ENCODE measurements at regions not wholly inside any gene's neighbourhood (a gene's known extent, or its start where the extent isn't known, plus 50 kb on each side); places are given as distances from the start of the nearest gene placed in this dataset.

- H3K4me2 ChIP-seq (ENCODE audit: low read length): no peak overlapping the region
- WGBS (ENCODE audit: extremely low coverage, insufficient coverage, insufficient read length): no CpG with 5 or more reads among the region's 10 CpGs
- DNase-seq: no peak
Measured at GRCh38 chr16:73553941-73554660, 506.2 kb upstream of the ZFHX3 start.

GRCh38 chr16:73549984-73550631 is 502.2 kb upstream of the ZFHX3 start:
- no peak overlapping the region for H2BK120ac ChIP-seq (ENCODE audit: insufficient read depth, low read length, poor library complexity)
- no peaks in the 10 kb centered on the region for H3K27me3 ChIP-seq (ENCODE audit: insufficient read depth, low read length)
- H3K14ac ChIP-seq (ENCODE audit: low read length): peak overlapping the region; percentile 40
- no peaks in the 10 kb centered on the region for H3K79me2 ChIP-seq (ENCODE audit: control insufficient read depth, insufficient read depth, low read length, poor library complexity)
- DNase-seq: no peak
- H3K23ac ChIP-seq (ENCODE audit: low read length): no peak overlapping the region
- H4K12ac ChIP-seq (ENCODE audit: low read depth, low read length): no peak overlapping the region
- no peak overlapping the region for H2BK5ac ChIP-seq (ENCODE audit: low read depth, low read length, poor library complexity)
- no peak overlapping the region for H3K27ac ChIP-seq (ENCODE audit: low read depth, low read length)
- no peaks in the 10 kb centered on the region for H3K36me3 ChIP-seq (ENCODE audit: control insufficient read depth in 1 of 2, insufficient read depth in 2 of 2, low read length in 2 of 2)
- no peak overlapping the region for H2AK5ac ChIP-seq (ENCODE audit: low read length)
- H3K4me2 ChIP-seq (ENCODE audit: low read length): no peak overlapping the region
- H4K91ac ChIP-seq (ENCODE audit: low read depth, low read length): peak overlapping the region; percentile 1
- peak overlapping the region; percentile 23 for H2BK12ac ChIP-seq (ENCODE audit: low read length)
- H3K79me1 ChIP-seq (ENCODE audit: low read length): peaks cover 4% of the 10 kb centered on the region
- no peak overlapping the region for H3K4ac ChIP-seq (ENCODE audit: low read depth, low read length)
- no peak overlapping the region for H3K18ac ChIP-seq (ENCODE audit: low read length)
- no peak overlapping the region for H4K8ac ChIP-seq (ENCODE audit: low read depth, low read length)
- H3K4me1 ChIP-seq (ENCODE audit: control insufficient read depth in 1 of 2, insufficient read depth in 2 of 2, low read length in 2 of 2): peaks cover 0 to 8% of the 10 kb centered on the region in 2 experiments
- no peak overlapping the region for H3K9ac ChIP-seq (ENCODE audit: low read length)
- whole genome bisulfite sequencing (ENCODE audit: extremely low coverage, insufficient coverage, insufficient read length): 100% methylated on average over 2 of the region's 19 CpGs
- H3K9me3 ChIP-seq (ENCODE audit: insufficient read depth, low read depth, low read length): no peaks in the 10 kb centered on the region
- no peak overlapping the region for H3K4me3 ChIP-seq (ENCODE audit: low read depth, low read length)
- no peak overlapping the region for H2AFZ ChIP-seq (ENCODE audit: insufficient read depth, low read length, poor library complexity)

More at GRCh38 chr16:73553941-73554660, 506.2 kb upstream of the ZFHX3 start:
- Histone ChIP-seq H3K4me3 (ENCODE audit: low read depth, low read length) (no peak overlapping the region), H2AFZ (ENCODE audit: insufficient read depth, low read length, poor library complexity) (no peak overlapping the region), H3K27ac (ENCODE audit: low read depth, low read length) (no peak overlapping the region), H2BK5ac (ENCODE audit: low read depth, low read length, poor library complexity) (no peak overlapping the region), H2AK5ac (ENCODE audit: low read length) (no peak overlapping the region), H2BK120ac (ENCODE audit: insufficient read depth, low read length, poor library complexity) (no peak overlapping the region), H3K79me2 (ENCODE audit: control insufficient read depth, insufficient read depth, low read length, poor library complexity) (no peaks in the 10 kb centered on the region), H3K9ac (ENCODE audit: low read length) (no peak overlapping the region), H4K91ac (ENCODE audit: low read depth, low read length) (no peak overlapping the region), H3K14ac (ENCODE audit: low read length) (no peak overlapping the region), H3K4ac (ENCODE audit: low read depth, low read length) (no peak overlapping the region), H3K36me3 (ENCODE audit: control insufficient read depth in 1 of 2, insufficient read depth in 2 of 2, low read length in 2 of 2) (no peaks in the 10 kb centered on the region), H3K4me1 (ENCODE audit: control insufficient read depth in 1 of 2, insufficient read depth in 2 of 2, low read length in 2 of 2) (peaks cover 0 to 4% of the 10 kb centered on the region in 2 experiments), H4K8ac (ENCODE audit: low read depth, low read length) (no peak overlapping the region), H3K27me3 (ENCODE audit: insufficient read depth, low read length) (no peaks in the 10 kb centered on the region), H3K79me1 (ENCODE audit: low read length) (peaks cover 5% of the 10 kb centered on the region), H4K12ac (ENCODE audit: low read depth, low read length) (no peak overlapping the region), H3K9me3 (ENCODE audit: insufficient read depth, low read depth, low read length) (no peaks in the 10 kb centered on the region), H3K18ac (ENCODE audit: low read length) (no peak overlapping the region), H2BK12ac (ENCODE audit: low read length) (no peak overlapping the region), H3K23ac (ENCODE audit: low read length) (no peak overlapping the region)

- Histone ChIP-seq H2BK5ac (ENCODE audit: low read depth, low read length, poor library complexity) (no peak overlapping the region), H2AFZ (ENCODE audit: insufficient read depth, low read length, poor library complexity) (no peak overlapping the region), H4K91ac (ENCODE audit: low read depth, low read length) (peak overlapping the region; percentile 51), H3K9me3 (ENCODE audit: insufficient read depth, low read depth, low read length) (no peaks in the 10 kb centered on the region), H3K36me3 (ENCODE audit: control insufficient read depth in 1 of 2, insufficient read depth in 2 of 2, low read length in 2 of 2) (no peaks in the 10 kb centered on the region), H3K27ac (ENCODE audit: low read depth, low read length) (no peak overlapping the region), H3K23ac (ENCODE audit: low read length) (no peak overlapping the region), H4K8ac (ENCODE audit: low read depth, low read length) (no peak overlapping the region), H3K79me1 (ENCODE audit: low read length) (peaks cover 4% of the 10 kb centered on the region), H3K14ac (ENCODE audit: low read length) (no peak overlapping the region), H4K12ac (ENCODE audit: low read depth, low read length) (no peak overlapping the region), H3K4ac (ENCODE audit: low read depth, low read length) (no peak overlapping the region), H3K79me2 (ENCODE audit: control insufficient read depth, insufficient read depth, low read length, poor library complexity) (no peaks in the 10 kb centered on the region), H2BK120ac (ENCODE audit: insufficient read depth, low read length, poor library complexity) (no peak overlapping the region), H3K4me2 (ENCODE audit: low read length) (no peak overlapping the region), H3K4me1 (ENCODE audit: control insufficient read depth in 1 of 2, insufficient read depth in 2 of 2, low read length in 2 of 2) (peaks cover 0 to 8% of the 10 kb centered on the region in 2 experiments), H2AK5ac (ENCODE audit: low read length) (no peak overlapping the region), H2BK12ac (ENCODE audit: low read length) (peak overlapping the region; percentile 96), H3K27me3 (ENCODE audit: insufficient read depth, low read length) (no peaks in the 10 kb centered on the region), H3K18ac (ENCODE audit: low read length) (no peak overlapping the region), H3K9ac (ENCODE audit: low read length) (no peak overlapping the region), H3K4me3 (ENCODE audit: low read depth, low read length) (no peak overlapping the region)
- no CpG with 5 or more reads among the region's 9 CpGs for WGBS (ENCODE audit: extremely low coverage, insufficient coverage, insufficient read length)
- DNase-seq: no peak
Measured at GRCh38 chr16:73547552-73548403, 499.9 kb upstream of the ZFHX3 start.

- no peaks in the 10 kb centered on the region for H3K9me3 ChIP-seq (ENCODE audit: insufficient read depth, low read depth, low read length)
Measured at GRCh38 chr16:73546341-73546845, 498.5 kb upstream of the ZFHX3 start.

More at GRCh38 chr16:73546341-73546845, 498.5 kb upstream of the ZFHX3 start:
- no peak overlapping the region for H2AFZ ChIP-seq (ENCODE audit: insufficient read depth, low read length, poor library complexity)
- no peak overlapping the region for H4K91ac ChIP-seq (ENCODE audit: low read depth, low read length)
- H2BK12ac ChIP-seq (ENCODE audit: low read length): peak overlapping the region; percentile 30
- no peak overlapping the region for H2BK5ac ChIP-seq (ENCODE audit: low read depth, low read length, poor library complexity)
- no peak overlapping the region for H3K4me2 ChIP-seq (ENCODE audit: low read length)
- WGBS (ENCODE audit: extremely low coverage, insufficient coverage, insufficient read length): no CpG with 5 or more reads among the region's 11 CpGs
- peaks cover 0 to 8% of the 10 kb centered on the region in 2 experiments for H3K4me1 ChIP-seq (ENCODE audit: control insufficient read depth in 1 of 2, insufficient read depth in 2 of 2, low read length in 2 of 2)
- no peak overlapping the region for H3K14ac ChIP-seq (ENCODE audit: low read length)
- H2AK5ac ChIP-seq (ENCODE audit: low read length): no peak overlapping the region
- H4K12ac ChIP-seq (ENCODE audit: low read depth, low read length): no peak overlapping the region
- peaks cover 4% of the 10 kb centered on the region for H3K79me1 ChIP-seq (ENCODE audit: low read length)
- no peak overlapping the region for H3K23ac ChIP-seq (ENCODE audit: low read length)
- H3K27me3 ChIP-seq (ENCODE audit: insufficient read depth, low read length): no peaks in the 10 kb centered on the region
- no peak overlapping the region for H3K18ac ChIP-seq (ENCODE audit: low read length)
- H4K8ac ChIP-seq (ENCODE audit: low read depth, low read length): no peak overlapping the region
- H3K79me2 ChIP-seq (ENCODE audit: control insufficient read depth, insufficient read depth, low read length, poor library complexity): no peaks in the 10 kb centered on the region
- no peak overlapping the region for H3K9ac ChIP-seq (ENCODE audit: low read length)
- no peak overlapping the region for H3K27ac ChIP-seq (ENCODE audit: low read depth, low read length)
- H3K4me3 ChIP-seq (ENCODE audit: low read depth, low read length): no peak overlapping the region
- H3K36me3 ChIP-seq (ENCODE audit: control insufficient read depth in 1 of 2, insufficient read depth in 2 of 2, low read length in 2 of 2): no peaks in the 10 kb centered on the region
- DNase-seq: no peak
- H3K4ac ChIP-seq (ENCODE audit: low read depth, low read length): no peak overlapping the region
- no peak overlapping the region for H2BK120ac ChIP-seq (ENCODE audit: insufficient read depth, low read length, poor library complexity)
